ENCODE measurements at regions not wholly inside any gene's neighbourhood (a gene's known extent, or its start where the extent isn't known, plus 50 kb on each side); places are given as distances from the start of the nearest gene placed in this dataset.

DNA sequence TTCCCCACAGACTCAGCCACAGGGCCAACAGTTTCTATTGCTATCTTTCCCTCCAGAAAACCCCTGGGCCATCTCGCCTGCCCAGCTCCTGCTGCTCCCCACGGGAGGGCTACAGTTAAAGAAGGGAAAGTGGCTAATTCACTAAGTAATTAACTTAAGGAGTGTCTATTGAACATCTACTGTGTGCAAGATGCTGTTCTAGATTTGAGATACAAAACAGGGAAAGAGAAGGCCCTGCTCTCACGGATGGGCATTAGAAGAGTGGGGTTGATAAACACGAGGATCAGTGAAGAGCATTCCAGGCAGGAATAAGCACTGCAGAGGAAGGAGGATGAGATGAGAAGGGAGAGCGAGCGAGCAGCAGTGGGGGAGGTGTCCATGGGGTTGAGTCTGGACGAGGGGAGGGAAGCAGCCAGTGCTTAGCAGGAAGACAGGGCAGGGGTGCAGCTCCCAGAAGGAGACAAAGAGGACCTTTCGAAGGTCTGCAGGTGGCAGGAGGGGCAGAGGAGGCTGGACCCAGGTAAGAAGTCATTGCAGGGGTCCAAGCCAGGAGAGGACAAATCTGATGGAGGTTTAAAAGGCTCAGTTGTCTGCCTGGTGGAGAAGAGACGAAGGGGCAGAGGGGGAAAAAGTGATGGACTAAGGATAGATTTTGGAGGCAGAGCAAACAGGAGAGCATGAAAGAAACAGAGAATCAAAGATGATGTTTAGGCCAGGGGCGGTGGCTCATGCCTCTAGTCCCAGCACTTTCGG is 64.7 kb downstream of the KLF15 start:
- no peak overlapping the region for H3K27ac Mint-ChIP-seq (ENCODE audit: unreplicated experiment)
- H3K4me1 Mint-ChIP-seq (ENCODE audit: low read depth, unreplicated experiment) = peaks cover 24% of the 10 kb centered on the region
- no peak overlapping the region for H3K4me3 Mint-ChIP-seq (ENCODE audit: unreplicated experiment)
- DNase-seq = no peak
- H3K27me3 Mint-ChIP-seq (ENCODE audit: unreplicated experiment) = peaks cover 7% of the 10 kb centered on the region
- TF ChIP-seq, protein P1, sequence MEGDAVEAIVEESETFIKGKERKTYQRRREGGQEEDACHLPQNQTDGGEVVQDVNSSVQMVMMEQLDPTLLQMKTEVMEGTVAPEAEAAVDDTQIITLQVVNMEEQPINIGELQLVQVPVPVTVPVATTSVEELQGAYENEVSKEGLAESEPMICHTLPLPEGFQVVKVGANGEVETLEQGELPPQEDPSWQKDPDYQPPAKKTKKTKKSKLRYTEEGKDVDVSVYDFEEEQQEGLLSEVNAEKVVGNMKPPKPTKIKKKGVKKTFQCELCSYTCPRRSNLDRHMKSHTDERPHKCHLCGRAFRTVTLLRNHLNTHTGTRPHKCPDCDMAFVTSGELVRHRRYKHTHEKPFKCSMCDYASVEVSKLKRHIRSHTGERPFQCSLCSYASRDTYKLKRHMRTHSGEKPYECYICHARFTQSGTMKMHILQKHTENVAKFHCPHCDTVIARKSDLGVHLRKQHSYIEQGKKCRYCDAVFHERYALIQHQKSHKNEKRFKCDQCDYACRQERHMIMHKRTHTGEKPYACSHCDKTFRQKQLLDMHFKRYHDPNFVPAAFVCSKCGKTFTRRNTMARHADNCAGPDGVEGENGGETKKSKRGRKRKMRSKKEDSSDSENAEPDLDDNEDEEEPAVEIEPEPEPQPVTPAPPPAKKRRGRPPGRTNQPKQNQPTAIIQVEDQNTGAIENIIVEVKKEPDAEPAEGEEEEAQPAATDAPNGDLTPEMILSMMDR (IDR thresholded peaks at IDR 0.05; ENCODE audit: partially characterized antibody, unreplicated experiment) = no peak
- H3K9me3 Mint-ChIP-seq (ENCODE audit: unreplicated experiment) = peaks cover 14% of the 10 kb centered on the region
- no peaks in the 10 kb centered on the region for H3K36me3 Mint-ChIP-seq (ENCODE audit: unreplicated experiment)

DNA sequence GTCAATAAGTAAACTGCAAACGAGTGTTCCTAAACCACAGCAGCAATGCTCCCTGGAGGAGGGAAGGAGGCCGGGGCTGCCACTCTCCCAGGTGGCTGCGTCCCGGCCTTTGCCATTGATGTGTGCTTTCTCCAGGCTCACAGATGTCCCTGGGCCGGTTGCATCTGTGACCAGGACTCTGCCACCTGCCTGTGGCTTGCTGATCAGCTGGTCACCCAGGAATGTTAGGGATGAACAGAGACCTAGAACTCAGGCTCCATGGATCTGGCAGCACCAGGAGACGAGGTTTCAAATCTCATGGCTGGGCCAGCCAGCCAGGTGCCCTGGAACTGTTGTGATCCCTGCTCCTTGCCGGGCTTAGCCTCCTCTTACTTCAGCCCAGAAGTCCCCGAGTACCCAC is 65.7 kb downstream of the KLF15 start:
- H3K36me3 Mint-ChIP-seq (ENCODE audit: unreplicated experiment) = no peaks in the 10 kb centered on the region
- H3K9me3 Mint-ChIP-seq (ENCODE audit: unreplicated experiment) = peaks cover 14% of the 10 kb centered on the region
- H3K27ac Mint-ChIP-seq (ENCODE audit: unreplicated experiment) = no peak overlapping the region
- H3K4me3 Mint-ChIP-seq (ENCODE audit: unreplicated experiment) = no peak overlapping the region
- peak; percentile 54 for DNase-seq
- peaks cover 7% of the 10 kb centered on the region for H3K27me3 Mint-ChIP-seq (ENCODE audit: unreplicated experiment)
- H3K4me1 Mint-ChIP-seq (ENCODE audit: low read depth, unreplicated experiment) = peaks cover 24% of the 10 kb centered on the region
- TF ChIP-seq, protein P1 (IDR thresholded peaks at IDR 0.05; ENCODE audit: partially characterized antibody, unreplicated experiment) = no peak

- Mint-ChIP-seq H3K27me3 (ENCODE audit: unreplicated experiment) (peaks cover 7% of the 10 kb centered on the region), H3K27ac (ENCODE audit: unreplicated experiment) (no peak overlapping the region), H3K36me3 (ENCODE audit: unreplicated experiment) (no peaks in the 10 kb centered on the region), H3K4me1 (ENCODE audit: low read depth, unreplicated experiment) (peaks cover 24% of the 10 kb centered on the region), H3K9me3 (ENCODE audit: unreplicated experiment) (peaks cover 14% of the 10 kb centered on the region), H3K4me3 (ENCODE audit: unreplicated experiment) (peak overlapping the region; percentile 59)
- TF ChIP-seq, protein P1 (IDR thresholded peaks at IDR 0.05; ENCODE audit: partially characterized antibody, unreplicated experiment) = no peak
- no peak for DNase-seq
These were observed 66.1 kb downstream of the KLF15 start for GRCh38 chr3:126291061-126291460.

- Mint-ChIP-seq H3K4me1 (ENCODE audit: low read depth, unreplicated experiment) (peaks cover 24% of the 10 kb centered on the region), H3K4me3 (ENCODE audit: unreplicated experiment) (no peak overlapping the region), H3K27me3 (ENCODE audit: unreplicated experiment) (peaks cover 7% of the 10 kb centered on the region), H3K36me3 (ENCODE audit: unreplicated experiment) (no peaks in the 10 kb centered on the region), H3K9me3 (ENCODE audit: unreplicated experiment) (peaks cover 14% of the 10 kb centered on the region), H3K27ac (ENCODE audit: unreplicated experiment) (no peak overlapping the region)
- no peak for DNase-seq
- TF ChIP-seq, protein P1 (IDR thresholded peaks at IDR 0.05; ENCODE audit: partially characterized antibody, unreplicated experiment) = no peak
These were observed 66.9 kb downstream of the KLF15 start for GRCh38 chr3:126290325-126290724.

- TF ChIP-seq, protein P1 (IDR thresholded peaks at IDR 0.05; ENCODE audit: partially characterized antibody, unreplicated experiment) = no peak
- Mint-ChIP-seq H3K27me3 (ENCODE audit: unreplicated experiment) (peaks cover 5% of the 10 kb centered on the region), H3K4me3 (ENCODE audit: unreplicated experiment) (no peak overlapping the region), H3K36me3 (ENCODE audit: unreplicated experiment) (no peaks in the 10 kb centered on the region), H3K9me3 (ENCODE audit: unreplicated experiment) (peaks cover 12% of the 10 kb centered on the region), H3K27ac (ENCODE audit: unreplicated experiment) (no peak overlapping the region), H3K4me1 (ENCODE audit: low read depth, unreplicated experiment) (peaks cover 24% of the 10 kb centered on the region)
- DNase-seq = no peak
These were observed 68.1 kb downstream of the KLF15 start for GRCh38 chr3:126289096-126289495.

Measured in glutamatergic neuron (in vitro differentiated cells).